Gastroesophageal sphincter (tissue), 4 donors: ENCODE measurements at regions not wholly inside any gene's neighbourhood (a gene's known extent, or its start where the extent isn't known, plus 50 kb on each side); places are given as distances from the start of the nearest gene placed in this dataset.

Experiments used
- ATAC-seq: fragments of 150-250 bp; one replicate; pipeline ENCODE4 v1.9.1; 2016; ENCODE audit warnings: mild to moderate bottlenecking, moderate library complexity
- H3K27ac ChIP-seq, 4 donors: fragments of 200-600 bp; sonication (generic) in 3 of 4; 1 replicate in 3 of 4; 2 replicates in 1 of 4; pipeline ENCODE4 v1.5.1; 2016 to 2019
- H3K27me3 ChIP-seq: fragments of 200-600 bp; sonication (generic); one replicate; pipeline ENCODE4 v1.5.1; 2019
- H3K36me3 ChIP-seq, 2 donors: fragments of 200-600 bp; sonication (generic); one replicate each; pipeline ENCODE4 v1.5.1; 2019; ENCODE audit warnings: control low read depth in 1 of 2
- H3K4me1 ChIP-seq, 3 donors: fragments of 200-600 bp; sonication (generic); 1 replicate in 2 of 3; 2 replicates in 1 of 3; pipeline ENCODE4 v1.5.1; 2016 to 2019; ENCODE audit warnings: control low read depth in 2 of 3
- H3K4me3 ChIP-seq, 2 donors: fragments of 200-600 bp; sonication (generic); one replicate each; pipeline ENCODE4 v1.5.1; 2019; ENCODE audit warnings: mild to moderate bottlenecking in 1 of 2, moderate library complexity in 1 of 2
- H3K9me3 ChIP-seq, 3 donors: fragments of 200-600 bp; sonication (generic); one replicate each; pipeline ENCODE4 v1.5.1; 2017 to 2019; ENCODE audit warnings: control low read depth in 2 of 3
- EP300 ChIP-seq: sonication (generic); formaldehyde crosslinking; IDR thresholded peaks from one replicate; pipeline ENCODE4 v1.6.1; 2017; ENCODE audit warnings: antibody characterized with exemption, mild to moderate bottlenecking
- POLR2A ChIP-seq, 2 donors: fragments of 450-650 bp; IDR thresholded peaks; one replicate each; pipeline ENCODE4 v1.6.1; 2017; ENCODE audit warnings: antibody characterized with exemption in 2 of 2, mild to moderate bottlenecking in 2 of 2, moderate library complexity in 1 of 2
- POLR2AphosphoS5 ChIP-seq: sonication (generic); formaldehyde crosslinking; IDR thresholded peaks from one replicate; pipeline ENCODE4 v1.6.1; 2017; ENCODE audit warnings: antibody characterized with exemption
- WGBS, 2 donors: methylation state at CpG; one replicate each; pipeline ENCODE4 v1.1.5; 2018; ENCODE audit warnings: low coverage in 1 of 2; 5-methylcytosine and 5-hydroxymethylcytosine counted together
- TF ChIP-seq, protein P1 (sequence below), 4 experiments: fragments of 200-600 bp in 2 of 4; fragments of 450-650 bp in 2 of 4; sonication (generic) in 1 of 4; IDR thresholded peaks; one replicate each; pipeline ENCODE4 v1.5.1; 2017 to 2019; ENCODE audit warnings: antibody characterized with exemption in 4 of 4, mild to moderate bottlenecking in 2 of 4, moderate library complexity in 2 of 4

- TF ChIP-seq, protein P1, sequence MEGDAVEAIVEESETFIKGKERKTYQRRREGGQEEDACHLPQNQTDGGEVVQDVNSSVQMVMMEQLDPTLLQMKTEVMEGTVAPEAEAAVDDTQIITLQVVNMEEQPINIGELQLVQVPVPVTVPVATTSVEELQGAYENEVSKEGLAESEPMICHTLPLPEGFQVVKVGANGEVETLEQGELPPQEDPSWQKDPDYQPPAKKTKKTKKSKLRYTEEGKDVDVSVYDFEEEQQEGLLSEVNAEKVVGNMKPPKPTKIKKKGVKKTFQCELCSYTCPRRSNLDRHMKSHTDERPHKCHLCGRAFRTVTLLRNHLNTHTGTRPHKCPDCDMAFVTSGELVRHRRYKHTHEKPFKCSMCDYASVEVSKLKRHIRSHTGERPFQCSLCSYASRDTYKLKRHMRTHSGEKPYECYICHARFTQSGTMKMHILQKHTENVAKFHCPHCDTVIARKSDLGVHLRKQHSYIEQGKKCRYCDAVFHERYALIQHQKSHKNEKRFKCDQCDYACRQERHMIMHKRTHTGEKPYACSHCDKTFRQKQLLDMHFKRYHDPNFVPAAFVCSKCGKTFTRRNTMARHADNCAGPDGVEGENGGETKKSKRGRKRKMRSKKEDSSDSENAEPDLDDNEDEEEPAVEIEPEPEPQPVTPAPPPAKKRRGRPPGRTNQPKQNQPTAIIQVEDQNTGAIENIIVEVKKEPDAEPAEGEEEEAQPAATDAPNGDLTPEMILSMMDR (IDR thresholded peaks at IDR 0.05): no peak
- no peak for TF ChIP-seq POLR2AphosphoS5
- TF ChIP-seq EP300: no peak
- no peak for TF ChIP-seq POLR2A (IDR thresholded peaks at IDR 0.05)
- 68 to 74% methylated on average over 10 to 12 of the region's 15 CpGs for WGBS, 2 donors
- Histone ChIP-seq H3K9me3 (no peaks in the 10 kb centered on the region), H3K36me3 (no peaks in the 10 kb centered on the region), H3K4me1 (no peaks in the 10 kb centered on the region), H3K4me3 (no peak overlapping the region), H3K27ac (no peak overlapping the region), H3K27me3 (peaks cover 38% of the 10 kb centered on the region)
- ATAC-seq: no peak
Measured at GRCh38 chr16:87241137-87241771, 75.9 kb downstream of the C16orf95 start.

DNA sequence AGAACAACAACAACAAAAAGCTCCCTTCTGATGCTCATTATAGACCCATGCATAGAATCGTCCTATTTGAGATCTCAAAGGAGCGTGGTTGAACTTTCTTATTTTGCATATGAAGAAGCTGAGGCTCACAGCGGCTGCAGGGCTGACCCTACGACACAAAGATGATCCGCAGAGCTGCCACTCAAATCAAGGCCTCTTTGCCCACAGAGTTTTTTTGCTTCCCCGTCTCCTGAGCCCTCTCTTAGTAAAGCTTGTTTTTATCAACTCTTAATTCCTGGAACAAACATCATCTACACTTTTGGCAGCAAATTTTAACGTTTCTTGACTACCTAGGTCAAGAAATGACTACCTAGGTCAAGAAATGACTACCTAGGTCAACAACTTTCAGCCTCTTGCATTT is 73.7 kb downstream of the C16orf95 start:
- ATAC-seq: no peak
- H3K4me1 ChIP-seq: no peaks in the 10 kb centered on the region
- peaks cover 34% of the 10 kb centered on the region for H3K27me3 ChIP-seq
- H3K27ac ChIP-seq: no peak overlapping the region
- TF ChIP-seq EP300 (no peak), POLR2AphosphoS5 (no peak), POLR2A (IDR thresholded peaks at IDR 0.05) (no peak)
- TF ChIP-seq, protein P1 (IDR thresholded peaks at IDR 0.05): no peak
- no peaks in the 10 kb centered on the region for H3K36me3 ChIP-seq
- H3K4me3 ChIP-seq: no peak overlapping the region
- 80 to 87% methylated on average over 7 of the region's 7 CpGs for WGBS, 2 donors
- H3K9me3 ChIP-seq: no peaks in the 10 kb centered on the region

GRCh38 chr16:87244636-87245197 is 72.5 kb downstream of the C16orf95 start:
- Histone ChIP-seq H3K9me3 (no peaks in the 10 kb centered on the region), H3K4me1 (no peaks in the 10 kb centered on the region), H3K36me3 (no peaks in the 10 kb centered on the region), H3K27me3 (peaks cover 34% of the 10 kb centered on the region), H3K27ac (no peak overlapping the region), H3K4me3 (no peak overlapping the region)
- ATAC-seq: no peak
- no peak for TF ChIP-seq POLR2AphosphoS5
- TF ChIP-seq EP300: no peak
- TF ChIP-seq, protein P1 (IDR thresholded peaks at IDR 0.05): no peak
- TF ChIP-seq POLR2A (IDR thresholded peaks at IDR 0.05): no peak
- 60 to 74% methylated on average over 4 to 7 of the region's 7 CpGs for WGBS, 2 donors

GRCh38 chr16:87245511-87245910 is 71.7 kb downstream of the C16orf95 start:
- Histone ChIP-seq H3K4me1 (no peaks in the 10 kb centered on the region), H3K9me3 (no peaks in the 10 kb centered on the region), H3K36me3 (no peaks in the 10 kb centered on the region), H3K27ac (no peak overlapping the region), H3K4me3 (no peak overlapping the region), H3K27me3 (peaks cover 34% of the 10 kb centered on the region)
- no peak for ATAC-seq
- TF ChIP-seq POLR2A (IDR thresholded peaks at IDR 0.05): no peak
- 38 to 68% methylated on average over 1 to 13 of the region's 13 CpGs for WGBS, 2 donors

DNA sequence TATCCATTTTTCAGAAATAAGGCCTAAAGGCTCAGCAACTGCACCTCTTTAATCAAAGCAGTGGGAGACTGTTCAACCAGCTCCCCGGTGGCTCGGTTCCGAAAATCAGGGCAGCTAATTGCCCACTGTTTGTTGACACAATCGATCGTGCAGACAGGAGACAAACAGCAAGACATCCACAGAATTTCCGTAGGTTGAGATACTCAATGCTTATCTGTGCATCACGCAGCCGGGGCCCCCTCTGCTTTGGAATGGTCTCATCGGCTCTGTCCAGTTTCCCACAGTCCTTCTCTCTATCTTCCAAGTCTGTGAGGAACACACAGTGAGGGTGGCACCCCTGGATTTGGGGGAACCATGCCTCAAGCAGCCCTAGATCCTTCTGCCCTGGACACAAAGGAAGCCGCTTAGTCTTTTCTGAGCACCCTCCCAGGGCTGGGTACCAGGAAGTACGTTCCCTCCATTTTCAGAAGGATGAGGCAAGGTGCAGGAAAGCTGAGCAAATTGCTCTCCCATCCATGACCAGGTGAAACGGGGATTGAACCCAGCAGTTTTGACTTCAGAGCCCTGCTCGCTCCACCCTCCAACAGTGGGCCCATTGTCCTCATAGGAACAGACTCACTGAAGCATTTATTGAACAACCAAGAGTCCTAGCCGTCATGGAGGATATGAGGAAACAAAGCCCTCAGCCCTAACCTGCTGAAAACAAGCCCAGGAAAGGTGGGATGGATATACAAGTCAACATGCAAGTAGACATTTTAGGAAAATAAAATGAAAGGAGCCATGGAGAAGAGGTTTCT is 70.7 kb downstream of the C16orf95 start:
- H3K4me1 ChIP-seq: no peaks in the 10 kb centered on the region
- no peak overlapping the region for H3K27ac ChIP-seq
- TF ChIP-seq POLR2AphosphoS5: no peak
- no peak for TF ChIP-seq EP300
- TF ChIP-seq, protein P1 (IDR thresholded peaks at IDR 0.05): no peak
- no peak for TF ChIP-seq POLR2A (IDR thresholded peaks at IDR 0.05)
- no peaks in the 10 kb centered on the region for H3K36me3 ChIP-seq
- no peak for ATAC-seq
- 85 to 88% methylated on average over 8 to 10 of the region's 14 CpGs for WGBS, 2 donors
- H3K27me3 ChIP-seq: peaks cover 27% of the 10 kb centered on the region
- H3K4me3 ChIP-seq: no peak overlapping the region
- no peaks in the 10 kb centered on the region for H3K9me3 ChIP-seq
